GM12892 (cell line): ENCODE measurements at regions not wholly inside any gene's neighbourhood (a gene's known extent, or its start where the extent isn't known, plus 50 kb on each side); places are given as distances from the start of the nearest gene placed in this dataset.

Source experiments
- POLR2A ChIP-seq: IDR thresholded peaks from 2 replicates; pipeline ENCODE4 v1.6.1; 2011; ENCODE audit warnings: low read depth, low read length, control low read depth
- TAF1 ChIP-seq: IDR thresholded peaks from 2 replicates; pipeline ENCODE4 v1.6.1; 2011; ENCODE audit warnings: low read depth, mild to moderate bottlenecking, control low read depth, low read length, borderline replicate concordance

DNA sequence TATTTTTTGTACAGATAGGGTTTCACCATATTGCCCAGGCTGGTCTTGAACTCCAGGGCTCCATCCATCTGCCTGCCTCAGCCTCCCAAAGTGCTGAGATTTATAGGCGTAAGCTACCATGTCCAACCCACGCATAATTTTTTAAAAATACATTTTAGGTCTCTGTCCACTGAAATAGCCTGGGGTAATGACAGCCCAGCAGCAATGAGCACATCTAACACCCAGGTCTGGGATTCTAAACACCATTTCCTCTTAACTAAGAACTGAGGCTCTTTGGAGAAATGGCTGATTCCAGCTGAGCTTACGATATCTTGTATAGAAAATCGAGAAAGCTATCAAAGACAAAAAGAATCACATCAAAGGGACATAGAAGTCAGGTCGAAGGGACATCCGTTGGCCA lies 245.3 kb downstream of the PARN start:
- TF ChIP-seq TAF1 (no peak), POLR2A (no peak)
